Pancreas (tissue), 10 donors: ENCODE measurements at regions not wholly inside any gene's neighbourhood (a gene's known extent, or its start where the extent isn't known, plus 50 kb on each side); places are given as distances from the start of the nearest gene placed in this dataset.
A peak's percentile ranks its signal among the peaks of the same experiment; 100 is the strongest.

Source experiments
- ATAC-seq, 4 donors: fragments of 200-7000 bp; cut with Tn5 transposase; one replicate each; pipeline versions ENCODE4 v1.8.0 to v1.9.1; 2020; ENCODE audit warnings: mild to moderate bottlenecking in 4 of 4, moderate library complexity in 4 of 4
- DNase-seq, 6 donors: peaks; one replicate each; pipeline ENCODE4 v3.0.0-alpha.2; 2020
- FAIRE-seq: peaks from 2 replicates; lab custom pipeline; 2012; peaks lifted over from hg19 to GRCh38; lab: Jason Lieb, UNC
- H3K27ac ChIP-seq, 4 donors: fragments of 200-600 bp; sonication (generic); 1 replicate in 3 of 4; 2 replicates in 1 of 4; pipeline versions ENCODE4 v1.5.0 to v1.8.0; 2020
- H3K27me3 ChIP-seq, 4 donors: fragments of 200-600 bp; one replicate each; pipeline ENCODE4 v1.8.0; 2021
- H3K36me3 ChIP-seq, 3 donors: fragments of 200-600 bp; sonication (generic) in 1 of 3; one replicate each; pipeline versions ENCODE4 v1.5.0 to v1.8.0; 2020 to 2021
- H3K4me1 ChIP-seq, 3 donors: fragments of 200-600 bp; one replicate each; pipeline ENCODE4 v1.8.0; 2021
- H3K4me3 ChIP-seq, 4 donors: fragments of 200-600 bp; sonication (generic) in 2 of 4; one replicate each; pipeline versions ENCODE4 v1.5.0 to v1.8.0; 2020 to 2021
- H3K9me3 ChIP-seq, 4 donors: fragments of 200-600 bp; one replicate each; pipeline ENCODE4 v1.8.0; 2021
- WGBS, 2 donors: extraction: QIAGEN DNeasy Blood & Tissue Kit; methylation state at CpG; one replicate each; pipeline ENCODE4 v1.1.7; 2013; 5-methylcytosine and 5-hydroxymethylcytosine counted together
- intact Hi-C, 3 donors: fragments of 100-400 bp; cut with DNase I; formaldehyde crosslinking; loops; one replicate each; pipeline versions ENCODE4 v1.11.1 to v1.14.2; 2022
- TF ChIP-seq, protein P1 (sequence below), 4 donors: fragments of 200-600 bp; sonication (generic) in 3 of 4; IDR thresholded peaks; one replicate each; pipeline versions ENCODE4 v1.5.0 to v1.8.0; 2021; ENCODE audit warnings: antibody characterized with exemption in 4 of 4
- donor health status: healthy with polysubstance abuse.
- donor health status: DM: no; HTN: no; CAD: no; lungs with moderate emphysema.
- donor health status: DM: no; HTN: no; CAD: no.
- donor health status: control.
- donor health status: control.
- donor health status: Bipolar disorder and iron deficiency.
- donor health status: DM: yes; HTN: yes; CAD: no.
- donor health status: DM: no; HTN: no; CAD: no.
- donor health status: DM: no; HTN: no; CAD: no.
- donor health status: DM: yes; HTN: yes; CAD: no.

DNA sequence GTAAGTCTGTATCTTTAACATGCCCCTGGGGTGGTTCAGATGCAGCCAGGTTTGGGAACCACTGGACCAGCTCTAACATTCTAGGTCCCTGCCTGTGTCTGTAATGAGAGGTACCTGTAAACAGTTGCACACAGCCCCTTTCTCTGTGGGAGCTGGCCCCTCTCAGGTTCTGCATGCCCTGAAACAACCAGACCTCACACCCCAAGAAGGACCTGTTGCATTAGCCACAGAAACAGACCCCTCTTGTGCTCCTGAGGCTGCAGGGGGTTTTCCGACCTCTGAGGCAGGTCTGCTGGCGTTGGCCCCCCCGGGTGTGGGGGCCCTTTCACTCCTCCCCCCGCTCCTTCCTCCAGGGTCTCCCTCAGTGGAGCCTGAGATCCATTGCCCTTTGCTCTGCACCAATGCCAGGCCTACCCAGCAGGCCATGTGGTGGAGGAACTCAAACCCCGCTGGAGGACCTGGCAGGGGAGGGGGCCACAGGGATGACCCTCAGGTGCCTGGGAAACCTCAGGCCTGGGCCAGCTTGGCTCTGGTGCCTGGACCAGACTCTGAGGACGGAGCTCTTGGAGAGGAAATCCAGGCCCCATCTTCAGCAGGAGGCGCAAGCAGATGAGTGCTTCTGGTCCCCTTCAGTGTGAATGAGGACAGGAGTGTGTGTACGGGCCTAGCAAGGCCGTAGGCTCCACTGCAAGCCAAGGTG, 61.4 kb upstream of the PJA1 start:
- Histone ChIP-seq H3K27ac (no peak overlapping the region), H3K36me3 (no peaks in the 10 kb centered on the region), H3K27me3 (peaks cover 0 to 4% (median 0%) of the 10 kb centered on the region in 4 donors), H3K4me1 (no peaks in the 10 kb centered on the region), H3K4me3 (no peak overlapping the region), H3K9me3 (no peaks in the 10 kb centered on the region)
- intact Hi-C loops, result no loop called here
- DNase-seq, result no peak
- FAIRE-seq, result no peak
- WGBS, 2 donors, result 72 to 78% methylated on average over 9 of the region's 9 CpGs
- TF ChIP-seq, protein P1, sequence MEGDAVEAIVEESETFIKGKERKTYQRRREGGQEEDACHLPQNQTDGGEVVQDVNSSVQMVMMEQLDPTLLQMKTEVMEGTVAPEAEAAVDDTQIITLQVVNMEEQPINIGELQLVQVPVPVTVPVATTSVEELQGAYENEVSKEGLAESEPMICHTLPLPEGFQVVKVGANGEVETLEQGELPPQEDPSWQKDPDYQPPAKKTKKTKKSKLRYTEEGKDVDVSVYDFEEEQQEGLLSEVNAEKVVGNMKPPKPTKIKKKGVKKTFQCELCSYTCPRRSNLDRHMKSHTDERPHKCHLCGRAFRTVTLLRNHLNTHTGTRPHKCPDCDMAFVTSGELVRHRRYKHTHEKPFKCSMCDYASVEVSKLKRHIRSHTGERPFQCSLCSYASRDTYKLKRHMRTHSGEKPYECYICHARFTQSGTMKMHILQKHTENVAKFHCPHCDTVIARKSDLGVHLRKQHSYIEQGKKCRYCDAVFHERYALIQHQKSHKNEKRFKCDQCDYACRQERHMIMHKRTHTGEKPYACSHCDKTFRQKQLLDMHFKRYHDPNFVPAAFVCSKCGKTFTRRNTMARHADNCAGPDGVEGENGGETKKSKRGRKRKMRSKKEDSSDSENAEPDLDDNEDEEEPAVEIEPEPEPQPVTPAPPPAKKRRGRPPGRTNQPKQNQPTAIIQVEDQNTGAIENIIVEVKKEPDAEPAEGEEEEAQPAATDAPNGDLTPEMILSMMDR (IDR thresholded peaks at IDR 0.05), result no peak
- no peak for ATAC-seq

DNA sequence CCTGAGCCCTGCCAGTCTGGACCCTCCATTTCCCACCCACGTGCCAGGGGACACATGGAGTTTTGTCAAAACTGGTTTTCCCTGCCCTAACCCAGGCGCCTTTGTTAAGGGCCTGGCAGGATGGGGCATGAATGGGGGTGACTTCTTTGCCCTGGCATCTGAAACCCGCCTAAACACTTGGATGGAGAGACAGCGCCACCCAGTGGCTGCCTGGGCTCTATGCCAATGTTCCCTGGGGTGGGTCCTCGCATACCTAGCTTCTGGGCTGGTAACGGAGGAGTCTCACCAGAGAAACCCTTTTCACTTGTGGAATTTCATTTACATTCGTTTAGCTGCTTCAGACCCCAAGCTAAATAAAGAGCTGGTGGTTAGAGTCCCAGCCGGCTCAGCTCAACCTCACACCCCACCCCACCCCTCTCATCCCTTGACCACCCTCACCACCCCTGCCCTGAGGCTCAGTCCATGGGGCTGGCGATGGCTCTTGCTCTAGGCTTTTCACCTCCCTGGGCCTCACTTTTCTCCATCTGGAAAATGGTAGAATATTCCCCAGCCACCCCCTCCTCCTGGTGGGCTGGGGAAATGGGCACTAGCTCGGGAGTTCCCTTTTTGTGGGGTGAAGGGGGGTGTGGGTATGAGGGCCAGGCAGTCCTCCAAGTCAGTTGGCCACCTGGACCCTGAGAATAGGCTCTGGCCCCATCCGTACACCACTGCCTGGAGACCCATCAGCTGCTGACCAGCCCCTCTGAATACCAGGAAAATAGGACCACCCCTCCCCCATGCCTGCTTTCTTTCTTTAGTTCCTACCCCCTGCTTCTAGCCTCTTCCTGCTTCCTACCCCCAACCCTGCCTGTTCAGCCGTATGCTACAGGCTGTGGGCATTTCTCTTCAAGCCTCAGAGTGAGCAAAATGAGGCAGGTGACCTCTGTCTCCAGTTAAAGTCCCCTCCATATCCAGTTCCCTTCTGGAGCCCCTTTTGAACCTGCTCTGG, 57.1 kb upstream of the PJA1 start:
- DNase-seq (peak in 5 of 6 donors; percentile 33 to 84 (median 66)), FAIRE-seq (no peak), ATAC-seq (peak; percentile 58 to 89 (median 84))
- Histone ChIP-seq H3K27me3 (peaks cover 0 to 4% (median 0%) of the 10 kb centered on the region in 4 donors), H3K9me3 (no peaks in the 10 kb centered on the region), H3K4me1 (no peaks in the 10 kb centered on the region), H3K27ac (no peak overlapping the region), H3K4me3 (no peak overlapping the region), H3K36me3 (no peaks in the 10 kb centered on the region)
- WGBS, 2 donors, result 12 to 14% methylated on average over 12 of the region's 12 CpGs
- TF ChIP-seq, protein P1 (IDR thresholded peaks at IDR 0.05), result peak; percentile 51 to 57 (median 56)
- intact Hi-C loops, result no loop called here

DNA sequence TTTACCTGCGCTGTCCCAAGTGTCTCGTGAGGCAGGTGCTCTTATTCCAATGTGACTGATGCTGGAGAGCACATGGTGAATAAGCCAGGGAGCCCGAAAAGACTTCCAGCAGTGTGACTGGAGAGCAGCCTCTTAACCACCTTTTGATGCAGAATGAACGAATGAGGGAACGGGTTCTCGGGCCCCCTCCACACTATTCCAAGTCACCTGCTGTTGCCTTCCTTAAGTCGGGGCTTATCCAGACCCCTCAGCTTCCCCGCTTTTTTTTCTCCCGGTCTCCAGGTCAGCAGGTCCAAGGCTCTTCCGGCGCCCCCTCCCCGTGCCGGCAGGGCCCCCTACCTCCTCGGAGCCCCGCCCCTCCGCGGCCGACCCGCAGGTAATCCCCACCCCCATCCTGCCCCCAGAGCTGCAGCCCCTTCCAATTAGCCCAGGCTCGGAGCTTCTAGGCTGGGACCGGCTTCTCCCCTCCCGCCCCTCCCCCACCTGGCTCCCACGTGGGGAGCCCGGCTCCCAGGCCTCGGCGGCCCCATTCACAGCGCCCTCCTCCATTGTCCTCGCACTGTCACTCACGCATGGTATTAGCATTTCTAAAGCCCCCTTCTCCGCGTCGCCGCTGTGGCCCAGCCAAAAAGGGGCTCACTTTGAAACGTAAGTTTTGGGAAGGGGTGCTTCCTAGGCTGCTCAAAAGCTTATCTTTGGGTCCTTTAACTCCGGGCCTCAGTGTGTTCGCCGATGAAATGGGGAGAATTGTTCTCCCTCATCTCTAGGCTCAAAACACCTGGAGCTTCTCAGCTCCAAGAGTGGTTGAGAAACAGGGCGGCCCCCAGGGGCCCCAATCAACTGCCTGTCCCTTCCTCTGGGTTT, 56.2 kb upstream of the PJA1 start:
- no peaks in the 10 kb centered on the region for H3K4me1 ChIP-seq
- DNase-seq (no peak), FAIRE-seq (no peak), ATAC-seq (no peak)
- H3K36me3 ChIP-seq, result no peaks in the 10 kb centered on the region
- H3K4me3 ChIP-seq, result no peak overlapping the region
- intact Hi-C loops, result no loop called here
- H3K9me3 ChIP-seq, result no peaks in the 10 kb centered on the region
- 21 to 31% methylated on average over 32 to 38 of the region's 38 CpGs for WGBS, 2 donors
- TF ChIP-seq, protein P1 (IDR thresholded peaks at IDR 0.05), result no peak
- H3K27me3 ChIP-seq, result peaks cover 0 to 4% (median 0%) of the 10 kb centered on the region in 4 donors
- H3K27ac ChIP-seq, result no peak overlapping the region

DNA sequence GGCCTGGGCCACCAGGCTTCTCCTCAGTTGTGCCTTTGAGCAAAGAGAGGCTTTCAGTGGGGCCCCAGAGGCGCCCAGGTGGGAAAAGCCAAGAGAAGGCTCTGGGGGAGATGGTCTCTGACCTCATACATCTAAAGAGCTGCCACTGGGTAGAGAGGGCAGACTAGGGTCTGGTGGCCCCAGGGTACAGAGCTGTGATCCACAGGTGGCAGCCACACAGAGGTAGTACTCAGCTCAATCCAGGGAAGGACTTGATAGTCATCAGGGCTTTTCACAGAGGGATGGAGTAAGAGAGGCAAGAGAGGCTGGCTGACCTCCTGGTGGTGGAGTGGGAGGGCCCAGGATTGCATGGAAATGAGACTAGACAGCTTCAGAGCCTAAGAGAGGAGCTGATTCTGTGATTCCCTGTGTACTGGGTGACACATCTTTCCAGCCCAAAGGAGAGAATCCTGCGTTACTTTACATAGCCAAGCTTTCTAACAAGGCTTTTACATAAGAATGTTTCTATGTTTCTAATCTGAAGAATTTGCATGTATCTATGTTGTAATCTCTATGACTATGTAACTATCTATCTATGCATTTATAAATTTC, 53.2 kb upstream of the PJA1 start:
- intact Hi-C loops, result loop anchor here in 2 of 3 donors (5.0 to 10.0 kb wide), 3 partner anchors 124 to 396 kb away; partner anchors contain the start of gene EFNB1 (in 1 of the 2)
- H3K27me3 ChIP-seq, result peaks cover 0 to 4% (median 0%) of the 10 kb centered on the region in 4 donors
- H3K27ac ChIP-seq, result no peak overlapping the region
- no peak overlapping the region for H3K4me3 ChIP-seq
- no peaks in the 10 kb centered on the region for H3K36me3 ChIP-seq
- TF ChIP-seq, protein P1 (IDR thresholded peaks at IDR 0.05), result no peak
- no peak for FAIRE-seq
- 80 to 88% methylated on average over 2 of the region's 2 CpGs for WGBS, 2 donors
- H3K4me1 ChIP-seq, result no peaks in the 10 kb centered on the region
- DNase-seq, result no peak
- no peak for ATAC-seq
- no peaks in the 10 kb centered on the region for H3K9me3 ChIP-seq
